Body of pancreas (tissue), 4 donors: ENCODE measurements at regions not wholly inside any gene's neighbourhood (a gene's known extent, or its start where the extent isn't known, plus 50 kb on each side); places are given as distances from the start of the nearest gene placed in this dataset.

Source experiments
- ATAC-seq: fragments of 150-250 bp; one replicate; pipeline ENCODE4 v1.9.1; 2016
- DNase-seq, 4 donors: peaks; one replicate each; pipeline ENCODE4 v3.0.0-alpha.2; 2019
- H3K27ac ChIP-seq, 4 donors: fragments of 200-600 bp; sonication (generic); 1 replicate in 3 of 4; 2 replicates in 1 of 4; pipeline versions ENCODE4 v1.5.1 to v1.6.1; 2016 to 2019; ENCODE audit warnings: mild to moderate bottlenecking in 1 of 4, mixed read lengths in 1 of 4, moderate library complexity in 1 of 4
- H3K27me3 ChIP-seq, 2 donors: fragments of 200-600 bp; sonication (generic); one replicate each; pipeline ENCODE4 v1.6.0; 2016; ENCODE audit warnings: mild to moderate bottlenecking in 1 of 2
- H3K36me3 ChIP-seq, 2 donors: fragments of 200-600 bp; sonication (generic); replicated peaks in 1 of 2; 2 replicates each; pipeline ENCODE4 v1.5.1; 2016; ENCODE audit warnings: low read depth in 2 of 2; ENCODE audit not compliant: insufficient read depth in 1 of 2
- H3K4me1 ChIP-seq: fragments of 200-600 bp; sonication (generic); one replicate; pipeline ENCODE4 v1.6.0; 2016
- H3K4me3 ChIP-seq, 2 donors: fragments of 200-600 bp; sonication (generic); 1 replicate in 1 of 2; 2 replicates in 1 of 2; pipeline ENCODE4 v1.5.1; 2016 to 2019
- H3K9me3 ChIP-seq, 3 donors: fragments of 200-600 bp; sonication (generic); 1 replicate in 2 of 3; 2 replicates in 1 of 3; pipeline ENCODE4 v1.5.1; 2016
- POLR2A ChIP-seq, 3 donors: fragments of 450-650 bp; IDR thresholded peaks; one replicate each; pipeline ENCODE4 v1.6.1; 2016; ENCODE audit warnings: antibody characterized with exemption in 3 of 3, mild to moderate bottlenecking in 2 of 3
- WGBS, 2 donors: methylation state at CpG; one replicate each; pipeline ENCODE4 v1.1.5; 2017; 5-methylcytosine and 5-hydroxymethylcytosine counted together
- intact Hi-C: fragments of 100-400 bp; cut with DNase I; formaldehyde crosslinking; loops from one replicate; pipeline ENCODE4 v1.15.1; 2023
- TF ChIP-seq, protein P1 (sequence below), 7 experiments: fragments of 450-650 bp in 4 of 7; fragments of 200-600 bp in 3 of 7; sonication (generic) in 3 of 7; IDR thresholded peaks; one replicate each; pipeline ENCODE4 v1.5.1; 2016 to 2019; ENCODE audit warnings: antibody characterized with exemption in 7 of 7

GRCh38 chr2:145849466-145849865 is 1329.5 kb upstream of the ZEB2 start:
- 63 to 64% methylated on average over 4 of the region's 4 CpGs for WGBS, 2 donors
- H3K27me3 ChIP-seq = no peaks in the 10 kb centered on the region
- no peak for DNase-seq
- TF ChIP-seq, protein P1, sequence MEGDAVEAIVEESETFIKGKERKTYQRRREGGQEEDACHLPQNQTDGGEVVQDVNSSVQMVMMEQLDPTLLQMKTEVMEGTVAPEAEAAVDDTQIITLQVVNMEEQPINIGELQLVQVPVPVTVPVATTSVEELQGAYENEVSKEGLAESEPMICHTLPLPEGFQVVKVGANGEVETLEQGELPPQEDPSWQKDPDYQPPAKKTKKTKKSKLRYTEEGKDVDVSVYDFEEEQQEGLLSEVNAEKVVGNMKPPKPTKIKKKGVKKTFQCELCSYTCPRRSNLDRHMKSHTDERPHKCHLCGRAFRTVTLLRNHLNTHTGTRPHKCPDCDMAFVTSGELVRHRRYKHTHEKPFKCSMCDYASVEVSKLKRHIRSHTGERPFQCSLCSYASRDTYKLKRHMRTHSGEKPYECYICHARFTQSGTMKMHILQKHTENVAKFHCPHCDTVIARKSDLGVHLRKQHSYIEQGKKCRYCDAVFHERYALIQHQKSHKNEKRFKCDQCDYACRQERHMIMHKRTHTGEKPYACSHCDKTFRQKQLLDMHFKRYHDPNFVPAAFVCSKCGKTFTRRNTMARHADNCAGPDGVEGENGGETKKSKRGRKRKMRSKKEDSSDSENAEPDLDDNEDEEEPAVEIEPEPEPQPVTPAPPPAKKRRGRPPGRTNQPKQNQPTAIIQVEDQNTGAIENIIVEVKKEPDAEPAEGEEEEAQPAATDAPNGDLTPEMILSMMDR (IDR thresholded peaks at IDR 0.05) = no peak
- TF ChIP-seq POLR2A (IDR thresholded peaks at IDR 0.05) = no peak
- H3K4me1 ChIP-seq = no peaks in the 10 kb centered on the region
- intact Hi-C loops = no loop called here
- no peak for ATAC-seq
- no peaks in the 10 kb centered on the region for H3K36me3 ChIP-seq
- H3K4me3 ChIP-seq = no peak overlapping the region
- H3K27ac ChIP-seq = no peak overlapping the region
- H3K9me3 ChIP-seq = no peaks in the 10 kb centered on the region

DNA sequence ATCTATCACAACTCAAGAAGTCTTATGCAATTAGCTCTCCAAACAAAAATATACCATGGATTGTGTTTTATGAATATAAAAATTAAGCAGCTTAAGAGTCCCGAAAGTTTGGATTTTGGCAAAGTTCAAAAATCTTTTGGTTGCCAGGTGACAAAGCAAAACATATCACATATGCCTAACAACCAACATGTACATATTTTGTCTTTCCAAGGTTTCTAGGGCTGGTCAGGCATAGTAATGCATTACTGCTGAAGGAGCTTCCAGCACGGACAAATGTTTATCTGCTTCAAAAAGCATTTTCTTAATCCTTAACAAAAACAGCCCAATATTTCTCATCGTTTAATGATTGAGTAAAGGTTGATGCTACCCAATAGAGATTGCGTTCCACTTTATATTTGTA is 1327.1 kb upstream of the ZEB2 start:
- H3K4me1 ChIP-seq = no peaks in the 10 kb centered on the region
- H3K36me3 ChIP-seq = no peaks in the 10 kb centered on the region
- no peak overlapping the region for H3K27ac ChIP-seq
- no peak overlapping the region for H3K4me3 ChIP-seq
- no peaks in the 10 kb centered on the region for H3K27me3 ChIP-seq
- 80 to 85% methylated on average over 4 of the region's 4 CpGs for WGBS, 2 donors
- DNase-seq (no peak), ATAC-seq (no peak)
- no peaks in the 10 kb centered on the region for H3K9me3 ChIP-seq
- intact Hi-C loops = no loop called here
- no peak for TF ChIP-seq POLR2A (IDR thresholded peaks at IDR 0.05)
- TF ChIP-seq, protein P1 (IDR thresholded peaks at IDR 0.05) = no peak

GRCh38 chr2:145845923-145846322 is 1326.0 kb upstream of the ZEB2 start:
- Histone ChIP-seq H3K4me1 (no peaks in the 10 kb centered on the region), H3K27ac (no peak overlapping the region)

DNA sequence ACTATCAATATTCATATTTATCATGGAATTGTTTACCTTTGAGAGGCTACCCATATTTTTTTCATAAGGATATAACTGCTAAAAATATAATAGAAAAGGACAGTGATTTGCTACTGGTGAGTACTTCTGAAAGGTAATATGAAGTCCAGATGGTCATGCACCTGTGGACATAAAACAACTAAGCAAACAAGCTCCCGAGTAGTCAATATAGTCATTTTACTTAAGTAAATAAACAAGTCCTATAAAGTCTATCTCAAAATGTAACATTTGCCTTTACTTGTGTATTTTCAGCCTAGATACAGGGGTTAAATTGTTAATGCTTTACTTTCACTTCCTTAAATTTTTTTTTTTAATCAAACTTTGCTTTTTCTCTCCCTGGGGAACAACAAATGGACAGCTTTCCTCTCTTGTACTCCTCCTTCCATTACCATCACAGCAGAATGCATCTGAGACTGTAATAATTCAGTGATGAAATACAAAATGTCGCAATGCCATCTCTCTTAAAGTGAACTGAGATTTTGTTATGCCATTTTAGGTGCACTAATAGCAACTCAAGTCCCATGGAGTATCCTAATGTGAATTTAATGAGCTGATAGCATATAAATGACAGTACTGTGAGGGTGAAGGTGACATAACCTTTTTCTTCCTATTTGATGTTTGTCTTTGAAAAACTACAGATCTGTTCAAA is 1325.4 kb upstream of the ZEB2 start:
- 45 to 62% methylated on average over 2 of the region's 2 CpGs for WGBS, 2 donors
- TF ChIP-seq, protein P1 (IDR thresholded peaks at IDR 0.05) = no peak
- no peak for TF ChIP-seq POLR2A (IDR thresholded peaks at IDR 0.05)
- H3K27ac ChIP-seq = no peak overlapping the region
- H3K27me3 ChIP-seq = no peaks in the 10 kb centered on the region
- intact Hi-C loops = no loop called here
- no peaks in the 10 kb centered on the region for H3K36me3 ChIP-seq
- no peak overlapping the region for H3K4me3 ChIP-seq
- no peaks in the 10 kb centered on the region for H3K9me3 ChIP-seq
- DNase-seq = no peak
- ATAC-seq = no peak
- no peaks in the 10 kb centered on the region for H3K4me1 ChIP-seq

More at GRCh38 chr2:145845923-145846322, 1326.0 kb upstream of the ZEB2 start:
- DNase-seq (no peak), ATAC-seq (no peak)
- intact Hi-C loops = no loop called here
- Histone ChIP-seq H3K4me3 (no peak overlapping the region), H3K36me3 (no peaks in the 10 kb centered on the region), H3K27me3 (no peaks in the 10 kb centered on the region), H3K9me3 (no peaks in the 10 kb centered on the region)
- no peak for TF ChIP-seq POLR2A (IDR thresholded peaks at IDR 0.05)
- TF ChIP-seq, protein P1 (IDR thresholded peaks at IDR 0.05) = no peak
- WGBS, 2 donors = 58 to 59% methylated on average over 3 of the region's 3 CpGs

- DNase-seq = no peak
- 73 to 75% methylated on average over 3 of the region's 3 CpGs for WGBS, 2 donors
- no peak for ATAC-seq
- no peak overlapping the region for H3K27ac ChIP-seq
- H3K36me3 ChIP-seq = no peaks in the 10 kb centered on the region
- H3K9me3 ChIP-seq = no peaks in the 10 kb centered on the region
- intact Hi-C loops = no loop called here
- H3K27me3 ChIP-seq = no peaks in the 10 kb centered on the region
- TF ChIP-seq, protein P1 (IDR thresholded peaks at IDR 0.05) = no peak
- TF ChIP-seq POLR2A (IDR thresholded peaks at IDR 0.05) = no peak
- no peaks in the 10 kb centered on the region for H3K4me1 ChIP-seq
- no peak overlapping the region for H3K4me3 ChIP-seq
Measured at GRCh38 chr2:145841973-145842372, 1322.1 kb upstream of the ZEB2 start.
